ENCODE measurements at regions not wholly inside any gene's neighbourhood (a gene's known extent, or its start where the extent isn't known, plus 50 kb on each side); places are given as distances from the start of the nearest gene placed in this dataset.

GRCh38 chr12:20004952-20005351 is 363.4 kb upstream of the PDE3A start:
- TF ChIP-seq, protein P1, sequence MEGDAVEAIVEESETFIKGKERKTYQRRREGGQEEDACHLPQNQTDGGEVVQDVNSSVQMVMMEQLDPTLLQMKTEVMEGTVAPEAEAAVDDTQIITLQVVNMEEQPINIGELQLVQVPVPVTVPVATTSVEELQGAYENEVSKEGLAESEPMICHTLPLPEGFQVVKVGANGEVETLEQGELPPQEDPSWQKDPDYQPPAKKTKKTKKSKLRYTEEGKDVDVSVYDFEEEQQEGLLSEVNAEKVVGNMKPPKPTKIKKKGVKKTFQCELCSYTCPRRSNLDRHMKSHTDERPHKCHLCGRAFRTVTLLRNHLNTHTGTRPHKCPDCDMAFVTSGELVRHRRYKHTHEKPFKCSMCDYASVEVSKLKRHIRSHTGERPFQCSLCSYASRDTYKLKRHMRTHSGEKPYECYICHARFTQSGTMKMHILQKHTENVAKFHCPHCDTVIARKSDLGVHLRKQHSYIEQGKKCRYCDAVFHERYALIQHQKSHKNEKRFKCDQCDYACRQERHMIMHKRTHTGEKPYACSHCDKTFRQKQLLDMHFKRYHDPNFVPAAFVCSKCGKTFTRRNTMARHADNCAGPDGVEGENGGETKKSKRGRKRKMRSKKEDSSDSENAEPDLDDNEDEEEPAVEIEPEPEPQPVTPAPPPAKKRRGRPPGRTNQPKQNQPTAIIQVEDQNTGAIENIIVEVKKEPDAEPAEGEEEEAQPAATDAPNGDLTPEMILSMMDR (IDR thresholded peaks at IDR 0.05; ENCODE audit: low read length), result no peak
- TF ChIP-seq EZH2 (optimal IDR thresholded peaks at IDR 0.05; ENCODE audit: low read depth, low read length) (no peak), EZH2phosphoT487 (IDR thresholded peaks at IDR 0.05; ENCODE audit: low read length) (no peak)
